Fibroblast of the aortic adventitia (primary cell): ENCODE measurements at regions not wholly inside any gene's neighbourhood (a gene's known extent, or its start where the extent isn't known, plus 50 kb on each side); places are given as distances from the start of the nearest gene placed in this dataset.

Experiments used
- DNase-seq: peaks from one replicate; pipeline ENCODE4 v3.0.0-alpha.2; 2010; ENCODE audit warnings: low read depth
- H3K4me3 ChIP-seq: 2 replicates; pipeline ENCODE4 v1.5.1; 2011; ENCODE audit warnings: low read depth, mild to moderate bottlenecking, control low read depth, low read length, moderate library complexity
- TF ChIP-seq, protein P1 (sequence below): IDR thresholded peaks from 2 replicates; pipeline ENCODE4 v1.5.1; 2011; ENCODE audit warnings: mild to moderate bottlenecking, low read length, control low read depth, inconsistent platforms; ENCODE audit not compliant: insufficient read depth

DNA sequence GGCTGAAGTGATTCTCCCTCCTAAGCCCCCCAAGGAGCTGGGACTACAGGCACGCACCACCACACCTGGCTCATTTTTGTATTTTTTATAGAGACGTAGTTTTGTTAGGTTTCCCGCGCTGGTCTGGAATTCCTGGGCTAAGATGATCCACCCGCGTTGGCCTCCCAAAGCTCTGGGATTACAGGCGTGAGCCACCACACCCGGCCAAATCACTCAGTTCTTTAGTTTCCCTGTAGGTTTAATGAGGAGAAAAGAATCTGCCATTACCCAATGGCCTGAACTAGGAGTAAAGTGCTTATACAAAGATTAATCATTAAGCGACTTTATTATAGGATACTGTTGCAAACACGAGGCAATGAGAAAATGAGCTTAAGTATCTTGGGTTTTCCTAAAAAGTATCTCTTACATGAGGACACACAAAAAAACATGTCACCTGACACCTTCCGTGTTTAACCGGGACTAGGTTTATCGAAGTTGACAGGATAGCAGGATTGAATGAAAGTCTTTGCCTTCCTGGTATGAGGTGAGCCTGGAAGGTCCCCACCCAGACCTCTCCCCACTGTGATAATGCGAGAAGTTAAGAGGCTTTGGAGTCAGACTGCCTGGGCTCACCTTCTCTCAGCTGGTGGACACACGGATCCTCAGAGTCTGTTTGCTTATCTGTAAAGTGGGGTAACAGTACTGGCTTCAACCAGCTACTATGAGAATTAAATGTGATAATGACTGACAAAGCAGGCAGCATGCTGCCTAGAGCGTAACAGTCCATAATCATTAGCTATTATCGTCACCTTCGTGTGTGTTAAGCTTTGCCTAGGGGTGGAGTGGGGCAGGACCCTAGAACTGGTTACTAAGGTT lies 133.5 kb upstream of the KRAS start:
- TF ChIP-seq, protein P1, sequence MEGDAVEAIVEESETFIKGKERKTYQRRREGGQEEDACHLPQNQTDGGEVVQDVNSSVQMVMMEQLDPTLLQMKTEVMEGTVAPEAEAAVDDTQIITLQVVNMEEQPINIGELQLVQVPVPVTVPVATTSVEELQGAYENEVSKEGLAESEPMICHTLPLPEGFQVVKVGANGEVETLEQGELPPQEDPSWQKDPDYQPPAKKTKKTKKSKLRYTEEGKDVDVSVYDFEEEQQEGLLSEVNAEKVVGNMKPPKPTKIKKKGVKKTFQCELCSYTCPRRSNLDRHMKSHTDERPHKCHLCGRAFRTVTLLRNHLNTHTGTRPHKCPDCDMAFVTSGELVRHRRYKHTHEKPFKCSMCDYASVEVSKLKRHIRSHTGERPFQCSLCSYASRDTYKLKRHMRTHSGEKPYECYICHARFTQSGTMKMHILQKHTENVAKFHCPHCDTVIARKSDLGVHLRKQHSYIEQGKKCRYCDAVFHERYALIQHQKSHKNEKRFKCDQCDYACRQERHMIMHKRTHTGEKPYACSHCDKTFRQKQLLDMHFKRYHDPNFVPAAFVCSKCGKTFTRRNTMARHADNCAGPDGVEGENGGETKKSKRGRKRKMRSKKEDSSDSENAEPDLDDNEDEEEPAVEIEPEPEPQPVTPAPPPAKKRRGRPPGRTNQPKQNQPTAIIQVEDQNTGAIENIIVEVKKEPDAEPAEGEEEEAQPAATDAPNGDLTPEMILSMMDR: no peak
- H3K4me3 ChIP-seq: no peak overlapping the region
- DNase-seq: no peak

DNA sequence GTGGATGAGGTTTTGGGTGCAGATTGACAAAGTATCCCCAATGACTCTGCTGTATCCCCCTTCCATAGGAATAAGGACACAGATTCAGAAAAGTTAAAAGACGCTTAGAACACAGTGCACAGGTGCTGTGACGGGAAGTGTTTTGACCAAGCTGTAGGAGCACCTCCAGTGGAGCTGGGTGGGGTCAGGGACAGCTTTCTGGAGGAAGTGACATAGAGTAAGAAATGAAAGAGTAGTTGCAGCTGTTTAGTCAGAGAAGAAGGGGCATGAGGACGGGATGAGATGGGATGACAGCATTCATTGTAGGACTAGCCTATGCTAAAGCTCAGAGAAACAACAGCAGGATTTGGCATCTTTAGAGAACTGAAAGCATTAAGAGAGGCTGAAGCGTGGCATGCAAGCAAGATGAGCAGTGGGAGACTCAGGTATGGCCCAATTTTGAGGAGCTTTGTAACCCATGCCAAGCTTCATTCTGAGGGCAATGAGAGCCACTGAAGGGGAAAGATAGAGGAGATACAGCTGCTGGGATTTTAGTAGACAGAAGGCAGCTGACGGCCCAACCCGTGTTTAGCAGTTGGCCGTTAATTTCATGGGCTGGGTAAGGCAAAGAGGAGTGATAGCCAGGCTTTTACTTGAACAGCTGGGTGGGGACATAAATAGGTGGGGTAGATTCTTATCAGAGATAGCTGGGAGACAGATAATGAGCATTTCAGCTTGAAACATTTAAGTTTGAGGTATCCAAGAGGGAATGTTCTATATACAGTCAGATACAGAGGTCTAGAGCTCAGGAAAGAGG lies 131.8 kb upstream of the KRAS start:
- TF ChIP-seq, protein P1: no peak
- no peak for DNase-seq
- no peak overlapping the region for H3K4me3 ChIP-seq

DNA sequence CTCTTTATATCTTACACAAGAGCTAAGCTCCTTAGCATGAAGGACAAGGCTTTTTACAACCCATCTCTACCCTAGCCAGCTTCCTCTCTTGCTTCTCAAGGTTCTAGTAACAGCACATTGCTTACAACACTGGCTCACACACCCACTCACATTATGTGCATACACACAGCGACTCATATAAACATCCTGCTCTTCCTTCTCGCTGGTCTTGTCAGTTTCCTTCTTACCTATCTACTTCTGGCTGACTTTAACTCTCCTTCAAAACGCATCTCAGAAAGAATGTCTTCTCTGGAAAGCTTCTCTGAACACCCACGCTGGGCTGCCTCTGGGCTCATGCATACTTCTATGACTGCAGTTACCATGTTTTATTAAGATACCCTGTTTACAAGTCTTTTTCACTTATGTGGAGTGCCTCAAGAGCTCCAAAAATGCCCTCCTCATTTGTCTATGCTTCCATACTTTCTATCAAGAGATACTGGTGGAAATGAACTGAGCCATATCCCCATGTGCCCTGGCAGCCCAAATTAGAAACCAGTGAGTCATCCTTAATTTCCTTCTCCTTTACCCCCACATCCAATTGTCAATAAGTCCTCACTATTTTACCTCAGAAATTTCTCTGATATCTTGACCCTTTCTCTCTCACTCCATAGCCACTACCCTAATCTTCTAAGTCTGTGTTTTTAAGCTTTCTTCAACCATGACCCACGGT lies 126.9 kb upstream of the KRAS start:
- DNase-seq: peak; percentile 41
- TF ChIP-seq, protein P1: no peak
- H3K4me3 ChIP-seq: no peak overlapping the region

DNA sequence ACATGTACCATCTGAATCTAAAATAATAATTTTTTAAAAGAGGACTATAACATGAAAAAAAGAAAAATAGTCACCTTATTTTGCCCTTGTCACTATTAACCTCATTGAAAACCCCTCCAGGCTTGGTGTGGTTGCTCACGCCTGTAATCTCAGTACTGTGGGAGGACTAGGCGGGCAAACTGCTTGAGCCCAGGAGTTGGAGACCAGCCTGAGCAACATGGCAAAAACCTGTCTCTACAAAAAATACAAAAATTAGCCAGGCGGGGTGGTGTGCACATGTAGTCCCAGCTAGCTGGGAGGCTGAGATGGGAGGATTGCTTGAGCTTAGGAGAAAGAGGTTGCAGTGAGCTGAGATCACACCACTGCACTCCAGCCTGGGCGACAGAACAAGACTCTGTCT lies 126.3 kb upstream of the KRAS start:
- no peak for DNase-seq
- H3K4me3 ChIP-seq: no peak overlapping the region
- TF ChIP-seq, protein P1: no peak

DNA sequence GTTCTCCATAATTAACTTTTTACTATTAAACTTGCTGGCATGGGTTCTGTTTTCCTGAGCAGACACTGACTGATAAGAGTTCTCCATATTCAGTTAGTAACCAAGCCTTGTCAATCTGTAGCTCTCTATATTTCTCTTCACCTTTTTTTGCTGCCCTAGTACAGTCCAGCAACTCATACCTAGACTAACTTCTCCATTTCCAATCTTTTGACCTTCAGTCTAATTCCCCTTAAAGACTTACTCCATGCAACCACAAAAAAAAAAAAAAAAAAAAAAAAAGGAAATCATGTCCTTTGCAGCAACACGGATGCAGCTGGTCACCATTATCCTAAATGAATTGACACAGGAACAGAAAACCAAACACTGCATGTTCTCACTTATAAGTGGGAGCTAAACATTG lies 125.7 kb upstream of the KRAS start:
- TF ChIP-seq, protein P1: no peak
- H3K4me3 ChIP-seq: no peak overlapping the region
- DNase-seq: no peak

DNA sequence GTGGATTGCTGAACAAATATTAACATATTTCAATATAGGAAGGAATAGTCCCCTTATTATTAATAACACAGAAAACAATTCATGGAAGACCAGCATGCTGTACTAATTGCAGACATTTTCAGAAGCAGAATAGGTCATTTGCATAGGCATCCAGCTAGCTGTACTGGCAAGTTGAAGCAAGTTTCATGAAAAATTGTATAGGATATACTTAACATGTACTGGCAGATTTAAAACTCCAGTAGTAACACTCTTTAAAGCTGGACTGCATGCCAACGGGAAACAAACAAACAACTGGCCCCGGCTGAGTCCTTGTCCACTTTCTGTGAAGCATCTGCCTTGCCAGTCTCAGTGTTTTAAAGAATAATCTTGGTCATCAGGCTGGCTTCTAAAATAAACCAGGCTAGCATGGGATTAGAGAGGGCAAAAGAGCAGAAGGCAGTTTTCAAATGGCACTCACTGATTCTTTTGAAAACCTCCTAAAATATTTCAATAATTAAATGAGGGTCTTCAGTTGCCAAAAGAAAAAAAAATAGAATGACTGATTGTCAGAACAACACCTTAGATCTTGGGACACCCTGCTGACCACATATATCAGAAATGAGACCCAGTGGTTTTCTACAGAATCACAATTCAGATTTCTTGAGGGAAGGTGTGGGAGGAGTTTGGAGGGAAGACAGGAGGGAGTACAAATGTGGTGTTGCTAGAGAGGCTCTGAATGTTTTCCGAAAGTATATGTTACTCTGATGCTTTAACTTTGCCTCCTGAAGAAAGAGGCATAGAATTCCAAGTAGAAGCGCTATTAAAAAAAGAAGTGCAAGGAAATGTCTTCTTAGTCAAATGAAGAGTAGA lies 122.5 kb upstream of the KRAS start:
- TF ChIP-seq, protein P1: no peak
- DNase-seq: no peak
- no peak overlapping the region for H3K4me3 ChIP-seq
